Mammary epithelial cell (primary cell): ENCODE measurements at regions not wholly inside any gene's neighbourhood (a gene's known extent, or its start where the extent isn't known, plus 50 kb on each side); places are given as distances from the start of the nearest gene placed in this dataset.

Experiments
- CTCF ChIP-seq, 2 donors: IDR thresholded peaks in 1 of 2; conservative IDR thresholded peaks in 1 of 2; 2 replicates each; pipeline ENCODE4 v1.5.1; 2011 to 2012; ENCODE audit warnings: inconsistent platforms in 2 of 2, low read length in 2 of 2, mild to moderate bottlenecking in 2 of 2, control low read depth in 1 of 2, low read depth in 1 of 2; ENCODE audit not compliant: insufficient read depth in 1 of 2; ENCODE audit errors: extremely low read depth in 1 of 2
- EZH2 ChIP-seq: IDR thresholded peaks from 2 replicates; pipeline ENCODE4 v1.6.1; 2012; ENCODE audit warnings: low read length, inconsistent platforms, borderline replicate concordance

GRCh38 chr3:68067314-68067713, 412.9 kb upstream of the SUCLG2 start:
- TF ChIP-seq CTCF (conservative IDR thresholded peaks at IDR 0.05 in 1 of 2, IDR thresholded peaks at IDR 0.05 in 1 of 2; ENCODE audit: extremely low read depth in 1 of 2, insufficient read depth in 1 of 2, low read depth in 1 of 2, low read length in 2 of 2) (no peak), EZH2 (no peak)
